HFF-Myc (cell line): ENCODE measurements at regions not wholly inside any gene's neighbourhood (a gene's known extent, or its start where the extent isn't known, plus 50 kb on each side); places are given as distances from the start of the nearest gene placed in this dataset.

ENCODE experiments used
- DNase-seq: peaks from one replicate; pipeline ENCODE4 v3.0.0-alpha.2; 2011; ENCODE audit warnings: low read depth; ENCODE audit errors: extremely low read depth
- H3K4me3 ChIP-seq: replicated peaks from 2 replicates; pipeline ENCODE4 v1.5.1; 2011; ENCODE audit warnings: low read depth, mild to moderate bottlenecking, control low read depth, low read length
- TF ChIP-seq, protein P1 (sequence below): IDR thresholded peaks from 2 replicates; pipeline ENCODE4 v1.5.1; 2012; ENCODE audit warnings: mild to moderate bottlenecking, low read depth, low read length, control low read depth; ENCODE audit errors: missing control alignments

DNA sequence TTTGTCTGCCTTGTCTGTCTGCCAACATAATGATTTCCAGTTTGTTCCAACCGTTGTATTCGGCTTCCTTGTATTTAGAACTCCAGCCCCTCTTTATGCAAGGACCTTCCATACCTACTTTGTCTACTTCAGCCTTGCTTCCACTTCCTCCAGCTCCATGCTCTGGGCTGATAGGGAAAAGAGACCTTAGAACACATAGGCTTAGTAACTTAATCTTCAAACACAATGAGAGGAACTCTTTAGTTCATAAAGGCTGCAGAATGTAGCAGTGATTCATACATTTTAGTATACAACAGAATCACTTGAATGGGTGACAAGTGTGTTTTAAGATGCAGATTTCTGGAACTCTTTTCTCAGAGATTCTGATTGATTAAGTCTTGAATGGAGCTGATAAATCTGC lies 102.8 kb upstream of the IFNE start:
- no peak for DNase-seq
- H3K4me3 ChIP-seq = no peak overlapping the region
- TF ChIP-seq, protein P1, sequence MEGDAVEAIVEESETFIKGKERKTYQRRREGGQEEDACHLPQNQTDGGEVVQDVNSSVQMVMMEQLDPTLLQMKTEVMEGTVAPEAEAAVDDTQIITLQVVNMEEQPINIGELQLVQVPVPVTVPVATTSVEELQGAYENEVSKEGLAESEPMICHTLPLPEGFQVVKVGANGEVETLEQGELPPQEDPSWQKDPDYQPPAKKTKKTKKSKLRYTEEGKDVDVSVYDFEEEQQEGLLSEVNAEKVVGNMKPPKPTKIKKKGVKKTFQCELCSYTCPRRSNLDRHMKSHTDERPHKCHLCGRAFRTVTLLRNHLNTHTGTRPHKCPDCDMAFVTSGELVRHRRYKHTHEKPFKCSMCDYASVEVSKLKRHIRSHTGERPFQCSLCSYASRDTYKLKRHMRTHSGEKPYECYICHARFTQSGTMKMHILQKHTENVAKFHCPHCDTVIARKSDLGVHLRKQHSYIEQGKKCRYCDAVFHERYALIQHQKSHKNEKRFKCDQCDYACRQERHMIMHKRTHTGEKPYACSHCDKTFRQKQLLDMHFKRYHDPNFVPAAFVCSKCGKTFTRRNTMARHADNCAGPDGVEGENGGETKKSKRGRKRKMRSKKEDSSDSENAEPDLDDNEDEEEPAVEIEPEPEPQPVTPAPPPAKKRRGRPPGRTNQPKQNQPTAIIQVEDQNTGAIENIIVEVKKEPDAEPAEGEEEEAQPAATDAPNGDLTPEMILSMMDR = no peak

DNA sequence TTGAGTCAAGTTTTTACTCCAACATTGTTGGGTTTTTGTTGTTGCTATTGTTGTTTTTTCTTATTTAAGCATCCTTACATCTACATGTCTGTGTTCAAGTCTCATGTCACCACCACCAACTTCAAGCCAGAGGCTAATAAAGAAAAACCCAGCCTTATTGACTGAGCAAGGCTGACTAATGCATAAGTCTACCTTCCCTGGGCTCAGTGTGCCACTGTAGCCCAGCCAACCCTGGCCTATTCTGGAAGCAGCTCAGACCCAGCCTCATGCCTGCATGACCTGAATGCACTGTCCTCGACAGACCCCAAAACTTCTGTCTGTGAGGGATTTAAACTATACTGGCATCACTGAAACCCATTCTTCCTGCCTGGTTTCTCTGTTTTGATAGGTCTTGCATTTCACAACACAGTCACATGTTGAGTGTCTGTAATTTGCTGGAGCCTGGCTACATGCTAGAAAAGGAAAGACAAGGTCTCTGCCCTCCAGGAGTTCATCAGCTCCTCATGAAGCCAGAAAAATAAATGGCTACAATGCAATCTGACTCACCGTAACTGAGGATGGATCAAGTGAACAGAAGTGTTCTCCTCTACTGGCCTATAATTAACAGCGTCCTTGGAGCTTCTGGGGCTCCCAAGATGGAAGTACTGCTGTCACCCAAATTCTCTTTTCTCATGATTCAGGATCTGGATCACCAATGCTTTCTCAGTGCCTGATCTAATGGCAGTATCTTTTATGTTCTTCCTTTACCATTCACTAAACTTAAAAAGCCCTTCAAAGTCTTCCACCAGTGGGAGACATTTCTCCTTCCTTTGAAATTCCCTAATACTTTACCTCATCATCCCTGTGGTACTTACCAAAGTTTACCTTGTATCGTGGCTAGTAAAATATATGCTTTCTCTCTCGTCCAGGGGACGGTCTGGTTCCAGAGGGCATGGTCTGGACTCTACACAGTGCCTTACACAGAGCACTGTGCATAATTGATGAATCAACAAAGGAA lies 103.9 kb upstream of the IFNE start:
- TF ChIP-seq, protein P1 = peak; percentile 23
- H3K4me3 ChIP-seq = no peak overlapping the region
- DNase-seq = no peak

DNA sequence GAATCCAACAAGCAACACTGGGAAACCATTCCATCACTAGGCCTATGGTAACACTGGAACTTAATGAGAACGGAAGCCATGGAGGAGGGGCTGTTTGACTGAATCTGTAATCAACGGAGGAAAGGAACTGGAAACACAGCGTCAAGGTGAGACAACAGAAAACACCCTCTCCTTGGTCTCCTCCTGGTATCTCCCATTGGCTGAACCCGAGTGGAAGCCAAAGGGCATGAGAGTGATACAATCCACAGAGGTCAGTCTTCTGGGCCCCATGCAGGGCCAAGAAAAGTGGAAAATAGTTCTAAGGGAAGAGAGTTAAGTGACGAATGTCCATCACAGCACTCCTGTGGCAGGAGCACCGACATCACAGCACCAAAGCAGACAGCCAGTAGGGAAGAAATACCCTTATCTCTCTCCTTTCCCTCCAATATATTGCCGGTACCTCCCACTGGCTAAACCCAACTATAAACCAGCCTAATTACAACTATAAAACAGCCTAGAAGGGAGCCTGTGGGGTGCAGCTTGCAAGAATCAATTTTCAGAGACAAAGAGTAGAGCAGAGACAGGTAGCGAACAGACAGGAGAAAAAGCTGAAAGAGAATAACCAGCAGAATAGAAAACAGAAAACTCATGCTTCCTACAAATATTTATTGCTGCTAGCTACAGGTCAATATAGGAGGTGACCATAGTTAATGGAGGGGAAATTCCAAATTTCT lies 107.4 kb upstream of the IFNE start:
- TF ChIP-seq, protein P1 = no peak
- H3K4me3 ChIP-seq = no peak overlapping the region
- no peak for DNase-seq

DNA sequence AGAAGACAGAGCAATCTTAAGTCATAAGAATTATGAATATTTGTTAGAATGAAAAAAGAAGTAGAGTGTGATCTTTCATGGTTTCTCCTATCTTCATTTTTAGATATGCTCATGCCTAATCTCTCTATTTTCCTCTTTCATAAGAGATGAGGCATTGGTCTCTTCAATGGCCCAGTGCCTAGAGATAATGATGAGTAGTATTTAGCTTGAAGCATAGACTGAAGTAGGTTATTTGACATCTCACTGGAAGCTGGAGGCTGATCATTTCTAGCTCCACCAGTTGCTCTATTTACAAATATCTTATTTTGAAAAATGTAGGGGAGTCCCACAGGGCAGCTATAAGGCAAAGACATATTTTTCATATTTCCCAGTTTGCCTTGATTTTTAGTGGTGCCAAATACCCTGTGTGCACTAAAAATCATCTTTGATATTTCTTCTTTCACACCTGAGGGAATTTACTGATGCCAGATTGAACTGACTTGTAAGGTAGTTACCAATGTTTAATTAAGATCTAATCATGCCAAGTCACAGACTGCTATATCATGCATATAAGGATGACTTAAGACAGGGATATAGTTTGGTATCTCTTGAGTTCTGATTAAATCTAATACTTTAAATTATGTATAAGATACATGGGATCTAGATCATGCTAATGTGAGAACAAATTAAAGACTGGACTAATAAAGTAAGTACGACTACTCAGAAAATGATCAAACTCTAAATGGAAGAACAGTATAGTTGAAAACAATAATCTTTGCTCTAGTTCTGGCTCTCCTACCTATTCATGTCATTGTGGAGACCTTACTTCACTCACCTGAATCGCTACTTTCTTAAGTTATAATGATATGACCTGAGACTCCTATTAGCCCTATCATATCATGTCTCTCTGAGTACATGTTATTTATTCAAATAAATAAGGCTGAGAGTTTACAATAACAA lies 108.2 kb upstream of the IFNE start:
- TF ChIP-seq, protein P1 = no peak
- H3K4me3 ChIP-seq = no peak overlapping the region
- no peak for DNase-seq

DNA sequence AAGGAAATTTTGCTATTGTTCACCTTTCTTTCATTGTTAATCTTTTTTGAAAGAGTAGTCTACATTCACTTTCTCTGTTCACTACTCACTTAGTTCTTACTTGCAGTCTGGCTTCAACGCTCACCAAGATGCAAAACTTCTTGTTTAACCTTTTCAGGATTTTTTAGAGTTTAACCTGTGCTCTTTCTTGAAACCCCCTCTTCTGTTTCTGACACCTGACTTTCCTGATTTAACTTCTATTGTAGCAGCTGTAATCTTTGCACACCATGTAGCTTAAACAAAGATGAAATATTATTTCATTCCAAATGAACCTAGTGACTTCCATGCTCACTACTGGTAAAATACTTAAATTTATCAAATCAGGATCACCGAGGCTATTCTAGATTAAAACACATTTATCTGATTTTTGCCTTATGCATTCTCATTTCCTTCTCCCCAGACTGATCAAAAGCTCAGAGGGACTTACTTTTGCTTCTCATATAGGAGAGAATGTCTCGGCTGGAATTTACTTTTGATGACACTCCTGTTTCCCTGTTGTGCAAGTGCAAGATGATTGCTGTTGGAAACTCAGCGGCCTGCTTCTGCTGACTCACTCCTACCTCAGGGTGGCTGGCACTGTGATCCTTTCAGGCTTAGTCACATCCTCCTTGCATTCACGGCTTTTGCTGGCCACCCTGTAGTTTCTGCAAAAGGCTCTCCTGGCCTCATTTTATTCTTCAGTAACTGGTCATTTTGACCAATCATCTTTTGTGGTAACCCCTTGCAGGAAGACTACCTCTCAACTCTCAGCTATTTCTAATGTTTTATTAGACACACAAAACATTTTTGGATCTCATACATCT lies 109.3 kb upstream of the IFNE start:
- TF ChIP-seq, protein P1 = no peak
- peak; percentile 89 for DNase-seq
- H3K4me3 ChIP-seq = peak overlapping the region; percentile 5; the same call in 1 of the 2 replicates
